HG03095 (cell line): ENCODE measurements at regions not wholly inside any gene's neighbourhood (a gene's known extent, or its start where the extent isn't known, plus 50 kb on each side); places are given as distances from the start of the nearest gene placed in this dataset.
"Not testable (repeated sequence)": the region's sequence is repeated elsewhere in the genome, so short reads cannot be mapped to it uniquely, and the experiment has no call there.

Experiments used
- ATAC-seq: cut with Tn5 transposase; IDR thresholded peaks from one replicate; pipeline ENCODE4 v1.9.1; 2021; ENCODE audit warnings: moderate library complexity; ENCODE audit not compliant: unreplicated experiment

GRCh38 chr7:79965946-79966345 is 168.7 kb upstream of the GNAI1 start:
- ATAC-seq, result no peak

DNA sequence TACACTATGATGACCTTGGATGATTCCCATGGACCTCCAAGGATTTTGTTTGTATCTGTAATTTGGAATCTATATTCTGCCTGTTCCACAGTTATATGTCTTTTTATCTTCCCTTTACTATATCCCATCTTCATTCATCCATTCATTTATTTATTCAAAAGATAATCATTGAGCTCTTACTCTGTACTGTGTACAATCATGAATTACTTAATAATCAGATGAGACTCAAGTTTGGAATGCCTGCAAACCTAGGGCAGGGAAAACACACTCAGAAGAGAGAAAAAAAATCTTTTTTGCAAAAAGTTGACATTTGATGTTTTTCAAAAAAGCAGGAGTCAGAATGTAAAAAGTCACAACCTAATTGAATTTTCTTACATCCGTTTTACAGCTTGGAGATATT is 170.2 kb upstream of the GNAI1 start:
- ATAC-seq, result no peak

GRCh38 chr7:79953130-79953529 is 181.5 kb upstream of the GNAI1 start:
- ATAC-seq, result no peak

DNA sequence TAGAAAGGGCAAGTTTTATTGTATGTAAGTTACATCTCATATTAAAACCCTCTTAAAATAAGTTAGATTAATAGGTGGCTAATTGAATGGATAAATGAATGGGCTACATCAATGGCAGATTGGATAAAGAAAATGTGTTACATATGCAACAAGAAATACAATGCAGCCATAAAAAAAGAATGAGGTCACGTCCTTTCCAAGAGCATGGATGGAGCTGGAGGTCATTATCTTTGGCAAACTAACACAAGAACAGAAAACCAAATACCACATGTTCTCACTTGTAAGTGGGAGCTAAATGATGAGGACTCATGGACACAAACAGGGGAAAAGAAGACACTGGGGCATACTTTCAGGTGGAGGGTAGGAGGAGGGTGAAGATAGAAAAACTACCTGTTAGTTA is 182.2 kb upstream of the GNAI1 start:
- ATAC-seq, result no peak

GRCh38 chr7:79951415-79951814 is 183.2 kb upstream of the GNAI1 start:
- ATAC-seq, result no peak

DNA sequence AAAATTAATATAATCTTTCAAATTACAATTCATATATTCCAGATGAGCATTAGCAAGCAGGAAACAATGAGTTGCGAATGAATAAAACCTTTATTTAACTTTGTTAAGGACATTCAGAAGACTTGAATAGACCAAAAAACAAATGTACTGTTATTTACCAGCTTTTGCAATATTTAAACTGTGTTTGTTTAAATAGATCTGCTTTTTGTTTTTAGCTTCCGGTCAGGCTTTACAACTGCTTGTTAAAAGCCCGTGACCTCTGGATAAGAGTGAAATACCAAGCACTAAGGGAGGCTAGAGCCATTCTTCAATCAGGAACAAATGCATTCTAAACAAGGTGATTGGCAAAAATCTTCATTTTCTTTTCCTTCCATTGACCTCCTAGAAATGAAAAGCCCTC is 184.9 kb upstream of the GNAI1 start:
- no peak for ATAC-seq

- ATAC-seq, result no peak
Measured at GRCh38 chr7:79936281-79936983, 198.2 kb upstream of the GNAI1 start.

GRCh38 chr7:79934727-79935126 is 199.9 kb upstream of the GNAI1 start:
- ATAC-seq, result no peak

DNA sequence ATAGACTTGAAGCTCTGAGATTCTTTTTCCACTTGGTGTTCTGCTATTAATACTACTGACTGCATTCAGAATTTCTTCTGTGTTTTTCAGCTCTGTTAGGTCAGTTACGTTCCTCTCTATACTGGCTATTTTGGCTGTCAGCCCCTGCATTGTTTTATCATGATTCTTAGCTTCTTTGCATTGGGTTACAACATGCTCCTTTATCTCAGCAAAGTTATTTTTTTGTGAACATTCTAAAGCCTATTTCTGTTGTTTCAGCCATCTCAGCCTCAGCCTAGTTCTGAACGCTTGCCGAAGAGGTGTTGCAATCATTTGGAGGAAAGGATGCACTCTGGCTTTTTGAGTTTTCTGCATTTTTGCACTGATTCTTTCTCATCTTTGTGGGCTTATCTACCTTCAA is 201.5 kb upstream of the GNAI1 start:
- ATAC-seq, result no peak

- no peak for ATAC-seq
Measured at GRCh38 chr7:79930604-79931003, 204.0 kb upstream of the GNAI1 start.

- ATAC-seq, result no peak
Measured at GRCh38 chr7:79927116-79927515, 207.5 kb upstream of the GNAI1 start.

DNA sequence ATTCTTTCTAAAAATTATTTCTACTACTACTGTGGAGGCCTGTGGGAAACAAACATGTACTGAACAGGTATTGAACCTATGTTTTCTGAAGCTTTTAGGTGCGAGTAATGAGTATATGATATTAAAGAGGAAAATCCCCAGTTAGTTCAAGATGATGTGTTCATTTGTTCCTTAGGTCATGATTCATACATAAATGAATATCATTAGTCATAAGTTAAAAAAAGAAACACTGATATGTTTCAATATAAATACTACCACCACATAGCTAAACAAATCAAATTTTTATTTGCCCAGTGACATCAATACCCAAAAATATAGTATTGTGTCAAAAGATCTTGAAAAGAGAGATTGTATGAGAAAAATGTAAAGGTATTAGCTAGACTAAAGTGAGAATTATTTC is 210.7 kb upstream of the GNAI1 start:
- no peak for ATAC-seq

- no peak for ATAC-seq
Measured at GRCh38 chr7:79922894-79923293, 211.7 kb upstream of the GNAI1 start.

DNA sequence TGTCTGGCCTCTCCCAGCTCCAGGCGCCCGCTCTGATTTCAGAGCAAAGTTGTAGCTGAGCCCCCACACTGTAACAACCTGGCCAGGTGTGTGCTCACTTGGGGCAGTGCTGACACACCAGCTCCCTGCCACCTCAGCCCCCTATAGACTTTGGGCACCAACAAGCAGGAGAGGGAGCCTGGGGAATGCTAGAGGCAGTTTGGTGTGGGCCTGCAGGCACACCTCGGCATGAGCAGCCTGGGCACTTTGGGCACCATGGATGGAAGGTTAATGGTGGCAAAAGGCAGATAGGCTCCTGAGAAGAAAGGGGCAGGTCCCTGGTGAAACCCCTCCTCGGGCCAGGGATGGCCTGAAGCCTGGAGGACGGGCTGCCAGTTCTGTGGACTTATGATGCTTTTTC is 212.7 kb upstream of the GNAI1 start:
- ATAC-seq, result no peak

DNA sequence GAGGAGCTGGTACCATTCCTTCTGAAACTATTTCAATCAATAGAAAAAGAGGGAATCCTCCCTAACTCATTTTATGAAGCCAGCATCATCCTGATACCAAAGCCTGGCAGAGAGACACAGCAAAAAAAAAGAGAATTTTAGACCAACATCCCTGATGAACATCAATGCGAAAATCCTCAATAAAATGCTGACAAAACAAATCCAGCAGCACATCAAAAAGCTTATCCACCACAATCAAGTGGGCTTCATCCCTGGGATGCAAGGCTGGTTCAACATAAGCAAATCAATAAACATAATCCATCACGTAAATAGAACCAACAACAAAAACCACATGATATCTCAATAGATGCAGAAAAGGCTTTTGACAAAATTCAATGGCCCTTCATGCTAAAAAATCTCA is 216.0 kb upstream of the GNAI1 start:
- not testable (repeated sequence) for ATAC-seq

DNA sequence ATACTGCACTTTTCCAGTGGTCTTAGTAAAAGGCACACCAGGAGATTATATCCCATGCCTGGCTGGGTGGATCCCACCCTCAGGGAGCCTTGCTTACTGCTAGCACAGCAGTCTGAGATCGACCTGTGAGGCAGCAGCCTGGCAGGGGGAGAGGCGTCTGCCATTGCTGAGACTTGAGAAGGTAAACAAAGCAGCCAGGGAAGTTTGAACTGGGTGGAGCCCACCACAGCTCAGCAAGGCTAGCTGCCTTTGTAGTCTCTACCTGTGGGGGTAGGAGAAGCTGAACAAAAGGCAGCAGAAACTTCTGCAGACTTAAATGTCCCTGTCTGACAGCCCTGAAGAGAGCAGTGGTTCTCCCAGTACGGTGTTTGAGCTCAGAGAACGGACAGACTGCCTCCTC is 219.3 kb upstream of the GNAI1 start:
- not testable (repeated sequence) for ATAC-seq

DNA sequence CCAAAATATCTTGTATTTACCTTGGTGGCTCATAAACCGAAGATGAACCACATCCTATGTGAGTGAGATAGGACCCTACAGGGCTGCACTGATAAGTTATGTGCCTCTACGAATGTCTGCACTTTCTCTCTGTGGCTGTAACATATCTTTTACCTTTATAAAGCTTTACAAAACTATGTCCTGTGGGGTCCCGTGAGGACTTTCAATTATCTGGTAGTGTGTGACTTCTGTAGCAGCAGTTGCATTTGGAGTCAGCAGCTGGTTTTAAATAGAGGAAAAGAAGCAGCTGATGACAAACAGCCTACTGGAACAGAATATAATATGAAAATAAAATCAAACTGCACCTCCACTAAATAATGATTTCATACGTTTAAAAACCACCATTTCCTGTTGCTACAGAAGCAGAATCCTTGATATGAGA is 222.4 kb upstream of the GNAI1 start:
- no peak for ATAC-seq

- ATAC-seq, result no peak
Measured at GRCh38 chr7:79911420-79911819, 223.2 kb upstream of the GNAI1 start.

GRCh38 chr7:79909176-79909575 is 225.5 kb upstream of the GNAI1 start:
- ATAC-seq, result no peak

DNA sequence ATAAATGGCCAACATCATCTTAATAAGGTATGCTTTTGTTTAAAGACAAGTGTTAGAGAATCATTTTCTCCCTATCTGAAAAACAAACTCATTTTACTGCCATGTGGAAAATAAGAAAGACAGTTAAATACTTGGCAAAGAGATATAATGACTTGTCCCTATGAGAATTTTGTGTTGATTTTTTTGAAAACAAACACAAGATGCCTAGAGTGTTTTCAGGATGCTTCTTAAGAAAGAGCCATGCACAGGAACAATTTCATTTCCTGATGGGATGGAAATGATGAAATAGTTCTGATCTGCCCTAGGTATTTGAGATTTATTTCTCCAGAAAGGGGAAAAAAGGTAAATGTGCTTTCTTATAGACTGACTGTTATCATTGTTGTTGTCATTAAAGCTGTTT is 237.5 kb upstream of the GNAI1 start:
- ATAC-seq, result no peak

- no peak for ATAC-seq
Measured at GRCh38 chr7:79893991-79894390, 240.6 kb upstream of the GNAI1 start.

DNA sequence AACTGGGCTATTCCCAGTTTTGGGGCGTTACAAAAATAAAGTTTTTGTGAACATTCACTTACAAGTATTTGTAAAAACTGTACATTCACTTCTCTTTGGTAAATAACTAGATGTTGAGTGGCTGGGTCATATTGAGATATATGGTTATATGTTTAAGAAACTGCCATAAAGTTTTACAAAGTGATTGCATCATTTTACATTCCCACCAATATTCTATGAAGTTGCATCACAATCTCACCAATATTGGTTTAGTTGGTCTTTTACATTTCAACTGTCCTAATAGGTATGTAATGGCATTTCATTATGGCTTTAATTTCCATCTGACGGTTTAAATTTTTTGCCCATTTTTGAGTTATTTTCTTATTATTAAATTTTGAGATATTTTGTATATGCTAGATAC is 251.7 kb upstream of the GNAI1 start:
- ATAC-seq, result no peak

- ATAC-seq, result no peak
Measured at GRCh38 chr7:79880312-79880711, 254.3 kb upstream of the GNAI1 start.
